Activated CD4-positive, alpha-beta T cell treated with anti-CD3 and anti-CD28 coated beads, Interleukin-2, amount 50 U/mL, for 1 hour (primary cell): ENCODE measurements at regions not wholly inside any gene's neighbourhood (a gene's known extent, or its start where the extent isn't known, plus 50 kb on each side); places are given as distances from the start of the nearest gene placed in this dataset.

Source experiments
- DNase-seq: peaks from one replicate; pipeline ENCODE4 v3.0.0-alpha.2; 2020

DNA sequence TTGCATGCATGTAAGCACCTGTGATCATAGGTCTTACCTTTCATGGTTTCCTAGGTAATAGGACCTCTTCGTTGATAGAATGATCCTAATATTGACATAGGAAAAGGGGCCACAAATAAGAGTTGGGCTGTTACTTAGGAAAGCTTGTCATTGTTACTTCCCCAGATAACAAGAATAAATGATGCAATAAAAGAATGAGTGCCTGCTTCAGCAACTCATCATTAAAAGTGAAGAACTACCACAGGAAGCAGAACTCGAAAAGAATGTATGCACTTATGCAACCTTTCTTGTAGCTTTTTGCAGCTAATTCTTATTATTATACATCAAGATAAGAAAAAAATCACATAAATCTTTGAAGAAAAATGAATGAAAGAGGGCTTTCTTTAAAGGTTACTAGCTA, 548.6 kb downstream of the LTN1 start:
- no peak for DNase-seq

DNA sequence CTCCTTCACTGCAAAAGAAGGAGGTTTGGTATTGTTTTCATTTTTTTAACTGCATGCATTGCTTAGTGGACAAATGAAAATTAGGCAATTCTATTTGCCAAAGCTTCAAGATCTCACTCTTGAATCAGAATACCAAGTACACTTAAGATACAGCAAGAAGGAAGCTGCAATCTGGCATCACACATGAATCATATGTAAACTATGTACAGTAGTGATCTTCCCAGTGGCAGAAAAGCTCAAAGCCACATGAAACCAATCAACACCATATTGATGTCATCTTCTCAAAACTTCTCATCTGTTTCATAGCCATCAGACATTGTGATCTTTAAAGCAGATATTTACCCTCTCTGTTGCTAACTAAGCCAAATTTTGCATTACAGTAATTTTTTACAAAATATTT, 550.1 kb downstream of the LTN1 start:
- no peak for DNase-seq

DNA sequence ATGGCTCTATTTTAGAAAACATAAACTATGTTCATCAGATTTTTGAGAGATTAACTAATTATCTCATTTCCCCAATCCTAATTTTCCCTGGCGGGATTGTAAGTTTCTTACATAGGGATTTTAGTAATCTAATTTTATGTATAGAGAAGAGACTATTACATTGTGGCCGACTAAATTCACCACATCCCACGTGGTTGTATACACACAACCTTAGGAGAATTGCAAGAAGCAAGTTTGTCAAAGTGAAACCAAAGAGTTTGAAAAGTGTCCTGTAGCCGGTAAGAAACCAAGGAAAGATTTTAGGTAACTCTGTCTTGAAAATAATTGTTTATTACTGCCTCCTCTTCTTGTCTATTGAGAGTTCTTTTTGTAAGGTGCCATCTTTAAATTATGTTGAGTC, 550.6 kb downstream of the LTN1 start:
- no peak for DNase-seq

- DNase-seq, result no peak
These were observed 552.9 kb downstream of the LTN1 start for GRCh38 chr21:28439788-28440187.

- DNase-seq, result no peak
These were observed 553.4 kb downstream of the LTN1 start for GRCh38 chr21:28439251-28439650.

GRCh38 chr21:28437061-28437460, 555.6 kb downstream of the LTN1 start:
- DNase-seq, result no peak

GRCh38 chr21:28436286-28436932, 556.3 kb downstream of the LTN1 start:
- DNase-seq, result no peak

DNA sequence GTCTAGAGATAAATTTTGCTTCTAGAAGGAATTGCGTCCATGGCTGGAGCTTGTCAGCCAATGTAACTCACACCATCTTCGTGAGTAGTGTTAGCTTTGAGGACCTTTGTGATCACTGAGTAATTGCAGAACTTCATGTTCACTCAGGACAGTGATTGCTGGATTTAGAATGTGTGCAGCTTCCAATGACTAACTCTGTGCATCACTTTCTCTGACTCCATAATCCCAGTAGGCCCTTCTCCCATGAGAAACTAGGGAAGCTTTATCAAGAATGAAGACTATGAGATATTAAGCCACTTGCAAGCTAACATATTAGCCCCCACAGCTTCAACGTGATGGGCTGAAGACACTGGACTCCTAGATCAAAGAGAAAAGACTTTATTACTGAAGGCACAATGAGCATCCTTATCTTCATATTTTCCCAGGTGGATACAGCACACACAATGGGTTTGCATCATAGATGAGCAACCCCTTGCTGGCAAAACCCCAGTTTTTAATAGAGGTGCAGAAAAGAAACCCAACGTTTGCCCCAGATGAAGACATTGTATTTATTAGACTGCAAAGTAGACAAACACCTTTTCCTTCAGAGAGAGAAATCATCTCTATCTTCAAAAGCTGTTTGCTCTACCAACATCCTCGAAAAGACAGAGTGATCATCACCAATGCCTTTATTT, 561.0 kb downstream of the LTN1 start:
- no peak for DNase-seq

DNA sequence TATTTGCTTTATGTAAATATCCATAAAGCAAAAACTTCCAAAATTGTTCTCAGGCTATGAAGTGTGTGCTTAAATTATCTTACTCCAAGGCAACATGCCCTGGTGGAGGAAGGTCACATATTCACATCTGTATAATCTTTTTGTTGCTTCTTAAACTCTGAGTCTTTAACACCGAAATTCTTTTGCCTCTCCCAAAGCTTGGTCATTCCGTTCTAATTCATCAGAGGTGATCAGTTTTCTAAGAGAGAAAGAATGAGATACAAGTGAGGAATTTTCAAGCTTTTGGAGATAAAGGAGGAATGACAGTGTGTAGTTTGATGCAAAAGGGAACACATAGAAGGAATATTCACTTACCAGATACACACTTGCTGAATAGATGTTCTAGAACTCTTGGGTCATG, 561.7 kb downstream of the LTN1 start:
- DNase-seq, result no peak

GRCh38 chr21:28429161-28429560, 563.5 kb downstream of the LTN1 start:
- no peak for DNase-seq

GRCh38 chr21:28427394-28428022, 565.2 kb downstream of the LTN1 start:
- DNase-seq, result no peak

- no peak for DNase-seq
These were observed 566.1 kb downstream of the LTN1 start for GRCh38 chr21:28426545-28426944.

- no peak for DNase-seq
These were observed 569.0 kb downstream of the LTN1 start for GRCh38 chr21:28423521-28424190.

GRCh38 chr21:28421716-28422524, 570.8 kb downstream of the LTN1 start:
- no peak for DNase-seq

GRCh38 chr21:28419811-28420210, 572.9 kb downstream of the LTN1 start:
- DNase-seq, result no peak

DNA sequence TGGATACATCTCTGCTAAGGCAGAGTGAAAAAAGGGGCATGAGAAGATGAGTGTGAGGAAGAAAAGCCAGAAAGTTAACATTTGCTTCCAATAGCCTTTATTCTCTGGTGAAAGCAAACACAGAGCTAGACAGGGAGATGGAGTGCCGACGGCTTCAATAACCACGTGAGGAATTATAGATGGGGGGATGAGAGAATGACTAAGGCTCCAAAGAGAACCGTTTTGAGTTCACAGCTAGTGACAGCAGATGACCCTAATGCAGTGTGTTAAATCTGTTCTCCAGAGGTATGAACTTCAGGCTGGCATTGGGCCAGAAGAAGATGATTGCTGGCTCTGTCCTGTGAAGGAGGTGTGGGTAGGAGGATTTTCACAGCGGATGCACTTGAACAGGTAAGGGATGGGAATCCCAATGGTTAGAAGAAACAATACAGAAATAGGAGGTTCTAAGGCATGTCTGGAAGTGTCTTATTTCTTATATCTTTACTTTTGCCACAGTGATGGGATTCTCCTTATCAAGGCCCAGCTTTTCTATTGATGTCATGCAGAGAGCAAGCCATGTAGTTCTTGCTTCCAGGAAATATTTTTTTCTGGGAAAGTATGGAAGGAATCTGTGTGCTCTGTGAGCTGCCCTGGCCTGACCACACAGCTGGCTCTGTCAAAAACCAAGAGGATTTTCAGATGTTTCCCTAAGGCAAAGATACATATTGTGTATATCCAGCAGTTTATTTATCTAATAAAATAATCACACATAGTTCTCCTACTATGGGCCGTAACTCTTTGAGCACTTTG, 573.8 kb downstream of the LTN1 start:
- no peak for DNase-seq

GRCh38 chr21:28410256-28410655, 582.4 kb downstream of the LTN1 start:
- DNase-seq, result no peak

- no peak for DNase-seq
These were observed 590.1 kb downstream of the LTN1 start for GRCh38 chr21:28402616-28402989.

DNA sequence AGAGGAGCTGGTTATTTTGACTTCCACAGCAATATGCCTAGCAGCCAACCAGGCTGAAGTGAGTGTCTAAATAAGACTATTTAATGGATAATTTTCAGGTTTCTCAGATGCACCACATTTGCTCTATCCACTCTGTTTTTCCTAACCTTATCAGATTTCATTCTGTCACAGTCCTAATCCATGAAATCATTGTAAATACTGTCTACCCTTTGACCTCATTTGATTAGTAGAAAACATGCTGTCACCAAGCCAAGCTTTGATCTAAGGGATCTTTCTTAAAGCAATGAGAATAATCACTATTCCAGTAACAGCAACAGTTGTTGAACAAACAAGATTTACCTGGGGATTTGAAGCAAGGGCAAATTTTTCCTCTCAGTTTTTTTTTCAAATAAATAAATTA, 595.6 kb downstream of the LTN1 start:
- DNase-seq, result no peak

DNA sequence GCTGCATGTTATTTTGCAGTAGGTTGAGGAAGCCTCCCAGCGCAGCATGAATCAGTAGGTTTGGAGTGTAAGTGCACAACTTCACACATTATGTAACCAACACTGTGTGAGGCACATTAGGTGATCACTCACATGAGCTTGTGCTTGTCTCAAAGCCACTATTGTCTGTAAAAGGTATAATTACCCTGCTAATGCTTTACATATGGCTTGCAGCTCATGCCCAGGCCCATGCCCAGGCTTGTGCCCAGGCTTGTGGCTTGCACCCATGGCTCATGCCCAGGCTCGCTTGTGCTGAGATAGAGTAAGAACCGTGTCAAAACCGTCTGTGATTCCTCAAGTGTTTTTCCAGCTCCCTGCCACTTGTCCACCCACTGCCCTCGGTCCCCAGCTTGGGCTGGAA, 596.3 kb downstream of the LTN1 start:
- DNase-seq, result no peak

DNA sequence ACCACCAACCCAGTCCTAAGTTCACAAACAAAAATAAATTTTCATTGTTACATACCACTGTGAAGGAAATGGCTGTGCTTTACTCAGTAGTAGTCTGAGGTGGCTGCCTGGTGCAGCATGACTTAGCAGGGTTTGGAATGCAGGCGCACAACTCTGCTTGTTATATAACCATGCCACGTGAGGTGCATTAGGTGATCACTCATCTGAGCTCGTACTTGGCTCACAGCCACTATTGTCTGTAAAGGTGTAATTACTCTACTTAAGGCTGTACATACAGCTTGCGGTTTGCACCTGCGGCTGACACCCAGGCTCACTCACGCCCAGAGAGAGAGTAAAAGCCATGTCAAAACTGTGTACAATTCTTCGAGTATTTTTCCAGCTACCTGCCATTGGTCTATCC, 599.4 kb downstream of the LTN1 start:
- no peak for DNase-seq
